HCT116 (cell line): ENCODE measurements at regions not wholly inside any gene's neighbourhood (a gene's known extent, or its start where the extent isn't known, plus 50 kb on each side); places are given as distances from the start of the nearest gene placed in this dataset.

Source experiments
- ATAC-seq: fragments of 200-7000 bp; cut with Tn5 transposase; 2 replicates; pipeline ENCODE4 v1.9.1; 2020; ENCODE audit warnings: mild to moderate bottlenecking, moderate library complexity
- BruUV-seq: library from RNA; stranded (reverse); fragments of 400-500 nt; replicated peaks from 2 replicates; lab custom pipeline; 2021; lab: Mats Ljungman, UMichigan
- CTCF ChIA-PET: fragments of 300-600 bp; sonication (Branson Sonifier 250); formaldehyde crosslinking; loops from one replicate; lab custom pipeline; 2021; ENCODE audit warnings: antibody characterized with exemption; lab: Charles Lee
- POLR2A ChIA-PET: fragments of 300-600, 350-600 bp; sonication (Branson Sonifier 250); formaldehyde crosslinking; loops from one replicate; lab custom pipeline; 2021; ENCODE audit warnings: antibody characterized with exemption; lab: Charles Lee
- RAD21 ChIA-PET, 2 experiments: fragments of 300-600 bp; sonication (Branson Sonifier 250); formaldehyde crosslinking; loops; one replicate each; lab custom pipeline; 2023; ENCODE audit warnings: low total read pairs in 2 of 2; ENCODE audit not compliant: uncharacterized antibody in 2 of 2, unreplicated experiment in 2 of 2, low non-redundant PET in 1 of 2; lab: Charles Lee
- DNase-seq: peaks from one replicate; pipeline ENCODE4 v3.0.0-alpha.2; 2010; ENCODE audit warnings: low read depth, low spot score
- H2AFZ ChIP-seq: fragments of 200-600 bp; shearing (Covaris generic), sonication (generic); 2 replicates; pipeline ENCODE4 v1.6.1; 2017; ENCODE audit warnings: low read depth, mixed run types, mixed read lengths, antibody characterized with exemption, low read length; ENCODE audit not compliant: poor library complexity, severe bottlenecking
- H3K27ac ChIP-seq: 2 replicates; pipeline ENCODE4 v1.5.1; 2012; ENCODE audit warnings: low read depth, low read length
- H3K27me3 ChIP-seq: fragments of 200-600 bp; sonication (generic); 2 replicates; pipeline ENCODE4 v1.6.1; 2016; ENCODE audit warnings: mixed run types, low read length, mixed read lengths; ENCODE audit not compliant: insufficient read depth
- H3K36me3 ChIP-seq, 2 experiments: fragments of 200-500 bp in 1 of 2; fragments of 200-600 bp in 1 of 2; sonication (Bioruptor generic) in 1 of 2; sonication (generic) in 1 of 2; 2 replicates each; pipeline versions ENCODE4 v1.5.1 to v1.6.1; 2014 to 2016; ENCODE audit warnings: low read length in 2 of 2, inconsistent platforms in 1 of 2, mixed read lengths in 1 of 2, mixed run types in 1 of 2; ENCODE audit not compliant: insufficient read depth in 2 of 2, control insufficient read depth in 1 of 2
- H3K4me1 ChIP-seq, 2 experiments: fragments of 200-600 bp in 1 of 2; sonication (generic) in 1 of 2; 2 replicates each; pipeline versions ENCODE4 v1.5.1 to v1.6.1; 2012 to 2017; ENCODE audit warnings: low read length in 2 of 2, inconsistent platforms in 1 of 2, mild to moderate bottlenecking in 1 of 2, mixed read lengths in 1 of 2, mixed run types in 1 of 2, moderate library complexity in 1 of 2; ENCODE audit not compliant: insufficient read depth in 2 of 2, control insufficient read depth in 1 of 2
- H3K4me2 ChIP-seq: fragments of 200-600 bp; sonication (generic); 2 replicates; pipeline ENCODE4 v1.6.1; 2017; ENCODE audit warnings: mixed run types, low read length, mixed read lengths
- H3K4me3 ChIP-seq, 2 experiments: fragments of 200-600 bp in 1 of 2; sonication (generic) in 1 of 2; replicated peaks in 1 of 2; 2 replicates each; pipeline ENCODE4 v1.5.1; 2011 to 2016; ENCODE audit warnings: low read length in 2 of 2, control low read depth in 1 of 2, low read depth in 1 of 2, mild to moderate bottlenecking in 1 of 2, mixed read lengths in 1 of 2, mixed run types in 1 of 2
- H3K79me2 ChIP-seq: fragments of 200-600 bp; sonication (generic); 2 replicates; pipeline ENCODE4 v1.6.1; 2017; ENCODE audit warnings: mild to moderate bottlenecking, mixed run types, low read length, moderate library complexity, mixed read lengths; ENCODE audit not compliant: insufficient read depth
- H3K9ac ChIP-seq: fragments of 200-600 bp; sonication (generic); 2 replicates; pipeline ENCODE4 v1.6.1; 2016; ENCODE audit warnings: low read length, mixed read lengths
- H3K9me2 ChIP-seq: fragments of 200-600 bp; sonication (generic), shearing (Covaris generic); 2 replicates; pipeline ENCODE4 v1.6.1; 2017; ENCODE audit warnings: mixed run types, mild to moderate bottlenecking, moderate library complexity; ENCODE audit not compliant: insufficient read depth
- H3K9me3 ChIP-seq, 2 experiments: fragments of 200-500 bp in 1 of 2; fragments of 200-600 bp in 1 of 2; sonication (Bioruptor generic) in 1 of 2; sonication (generic) in 1 of 2; 2 replicates each; pipeline ENCODE4 v1.6.1; 2014 to 2017; ENCODE audit warnings: low read length in 2 of 2, mixed read lengths in 2 of 2, inconsistent platforms in 1 of 2, low read depth in 1 of 2, mild to moderate bottlenecking in 1 of 2, mixed run types in 1 of 2, moderate library complexity in 1 of 2; ENCODE audit not compliant: control insufficient read depth in 1 of 2, insufficient read depth in 1 of 2
- H4K20me1 ChIP-seq: fragments of 200-600 bp; sonication (generic), shearing (Covaris generic); 2 replicates; pipeline ENCODE4 v1.6.1; 2017; ENCODE audit warnings: mixed run types, mild to moderate bottlenecking, moderate library complexity; ENCODE audit not compliant: insufficient read depth
- CEBPB ChIP-seq: IDR thresholded peaks from 2 replicates; pipeline ENCODE4 v1.6.1; 2012; ENCODE audit warnings: low read depth
- EGR1 ChIP-seq: IDR thresholded peaks from 2 replicates; pipeline ENCODE4 v1.6.1; 2012; ENCODE audit warnings: low read depth
- ELF1 ChIP-seq: IDR thresholded peaks from 2 replicates; pipeline ENCODE4 v1.6.1; 2012; ENCODE audit warnings: low read depth, borderline replicate concordance
- EZH2 ChIP-seq: fragments of 200-600 bp; sonication (generic); IDR thresholded peaks from 2 replicates; pipeline ENCODE4 v1.6.1; 2017; ENCODE audit warnings: antibody characterized with exemption, mixed run types
- FOSL1 ChIP-seq: IDR thresholded peaks from 2 replicates; pipeline ENCODE4 v1.6.1; 2012; ENCODE audit warnings: low read depth
- TCF7L2 ChIP-seq: IDR thresholded peaks from 2 replicates; pipeline ENCODE4 v1.7.0; 2011; ENCODE audit warnings: borderline replicate concordance, inconsistent platforms; ENCODE audit not compliant: insufficient read depth, insufficient read length; ENCODE audit errors: extremely low read depth
- YY1 ChIP-seq: IDR thresholded peaks from 2 replicates; pipeline ENCODE4 v1.6.1; 2011; ENCODE audit warnings: low read length, low read depth, moderate library complexity, mild to moderate bottlenecking; ENCODE audit not compliant: insufficient replicate concordance; ENCODE audit errors: extremely low read depth
- intact Hi-C: fragments of 100-400 bp; cut with micrococcal nuclease; formaldehyde crosslinking; loops from 2 replicates; pipeline ENCODE4 v1.10.0; 2022
- TF ChIP-seq, protein P1 (sequence below): IDR thresholded peaks from 2 replicates; pipeline ENCODE4 v1.6.1; 2012; ENCODE audit warnings: low read depth
- TF ChIP-seq, protein P2 (sequence below): IDR thresholded peaks from 2 replicates; pipeline ENCODE4 v1.6.1; 2012

DNA sequence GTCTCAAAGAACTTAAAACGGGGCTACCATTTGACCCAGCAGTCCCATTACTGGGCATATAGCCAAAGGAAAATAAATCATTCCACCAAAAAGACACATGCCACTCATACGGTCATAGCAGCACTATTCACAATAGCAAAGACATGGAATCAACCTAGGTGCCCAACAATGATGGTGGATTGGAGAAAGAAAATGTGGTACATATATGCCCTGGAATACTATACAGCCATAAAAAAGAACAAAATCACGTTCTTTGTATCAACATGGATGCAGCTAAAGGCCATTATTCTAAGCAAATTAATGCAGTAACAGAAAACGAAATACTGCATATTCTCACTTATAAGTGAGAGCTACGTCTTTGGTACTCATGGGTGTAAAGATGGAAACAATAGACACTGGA is 138.1 kb upstream of the NEIL3 start:
- Histone ChIP-seq H4K20me1 (no peaks in the 10 kb centered on the region), H2AFZ (no peak overlapping the region), H3K9ac (no peak overlapping the region), H3K4me3 (no peak overlapping the region), H3K4me1 (no peaks in the 10 kb centered on the region), H3K27ac (no peak overlapping the region), H3K36me3 (no peaks in the 10 kb centered on the region), H3K9me3 (no peaks in the 10 kb centered on the region), H3K27me3 (no peaks in the 10 kb centered on the region), H3K9me2 (no peaks in the 10 kb centered on the region), H3K4me2 (no peak overlapping the region), H3K79me2 (no peaks in the 10 kb centered on the region)
- ChIA-PET POLR2A (no interaction called here), CTCF (no interaction called here), RAD21 (no interaction called here)
- DNase-seq (no peak), ATAC-seq (no peak)
- intact Hi-C loops, result no loop called here
- TF ChIP-seq, protein P1, sequence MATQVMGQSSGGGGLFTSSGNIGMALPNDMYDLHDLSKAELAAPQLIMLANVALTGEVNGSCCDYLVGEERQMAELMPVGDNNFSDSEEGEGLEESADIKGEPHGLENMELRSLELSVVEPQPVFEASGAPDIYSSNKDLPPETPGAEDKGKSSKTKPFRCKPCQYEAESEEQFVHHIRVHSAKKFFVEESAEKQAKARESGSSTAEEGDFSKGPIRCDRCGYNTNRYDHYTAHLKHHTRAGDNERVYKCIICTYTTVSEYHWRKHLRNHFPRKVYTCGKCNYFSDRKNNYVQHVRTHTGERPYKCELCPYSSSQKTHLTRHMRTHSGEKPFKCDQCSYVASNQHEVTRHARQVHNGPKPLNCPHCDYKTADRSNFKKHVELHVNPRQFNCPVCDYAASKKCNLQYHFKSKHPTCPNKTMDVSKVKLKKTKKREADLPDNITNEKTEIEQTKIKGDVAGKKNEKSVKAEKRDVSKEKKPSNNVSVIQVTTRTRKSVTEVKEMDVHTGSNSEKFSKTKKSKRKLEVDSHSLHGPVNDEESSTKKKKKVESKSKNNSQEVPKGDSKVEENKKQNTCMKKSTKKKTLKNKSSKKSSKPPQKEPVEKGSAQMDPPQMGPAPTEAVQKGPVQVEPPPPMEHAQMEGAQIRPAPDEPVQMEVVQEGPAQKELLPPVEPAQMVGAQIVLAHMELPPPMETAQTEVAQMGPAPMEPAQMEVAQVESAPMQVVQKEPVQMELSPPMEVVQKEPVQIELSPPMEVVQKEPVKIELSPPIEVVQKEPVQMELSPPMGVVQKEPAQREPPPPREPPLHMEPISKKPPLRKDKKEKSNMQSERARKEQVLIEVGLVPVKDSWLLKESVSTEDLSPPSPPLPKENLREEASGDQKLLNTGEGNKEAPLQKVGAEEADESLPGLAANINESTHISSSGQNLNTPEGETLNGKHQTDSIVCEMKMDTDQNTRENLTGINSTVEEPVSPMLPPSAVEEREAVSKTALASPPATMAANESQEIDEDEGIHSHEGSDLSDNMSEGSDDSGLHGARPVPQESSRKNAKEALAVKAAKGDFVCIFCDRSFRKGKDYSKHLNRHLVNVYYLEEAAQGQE, result no peak
- TF ChIP-seq YY1, result no peak
- no peak for TF ChIP-seq TCF7L2
- no peak for TF ChIP-seq EZH2
- no peak for TF ChIP-seq FOSL1
- TF ChIP-seq ELF1, result no peak
- TF ChIP-seq, protein P2, sequence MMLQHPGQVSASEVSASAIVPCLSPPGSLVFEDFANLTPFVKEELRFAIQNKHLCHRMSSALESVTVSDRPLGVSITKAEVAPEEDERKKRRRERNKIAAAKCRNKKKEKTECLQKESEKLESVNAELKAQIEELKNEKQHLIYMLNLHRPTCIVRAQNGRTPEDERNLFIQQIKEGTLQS, result no peak
- TF ChIP-seq CEBPB, result no peak
- TF ChIP-seq EGR1, result no peak
- BruUV-seq, result no TSS peak
